ENCODE measurements at regions not wholly inside any gene's neighbourhood (a gene's known extent, or its start where the extent isn't known, plus 50 kb on each side); places are given as distances from the start of the nearest gene placed in this dataset.

- no peak for TF ChIP-seq CTCF (IDR thresholded peaks at IDR 0.05)
- no peak for TF ChIP-seq EZH2 (IDR thresholded peaks at IDR 0.05; ENCODE audit: borderline replicate concordance, insufficient read depth, low read depth, low read length, poor library complexity, severe bottlenecking)
Measured at GRCh38 chr4:22984390-22984789, 291.7 kb downstream of the GBA3 start.
